IMR-90 (cell line): ENCODE measurements at regions not wholly inside any gene's neighbourhood (a gene's known extent, or its start where the extent isn't known, plus 50 kb on each side); places are given as distances from the start of the nearest gene placed in this dataset.

Experiments used
- ATAC-seq: fragments of 200-7000 bp; cut with Tn5 transposase; 2 replicates; pipeline ENCODE4 v1.9.1; 2020; ENCODE audit warnings: low read depth, mild to moderate bottlenecking, moderate library complexity
- BruUV-seq: library from RNA; stranded (reverse); fragments of 400-500 nt; replicated peaks from 2 replicates; lab custom pipeline; 2021; lab: Mats Ljungman, UMichigan
- CTCF ChIA-PET: fragments of 300-600 bp; formaldehyde crosslinking; extraction: SDS; loops from one replicate; lab custom pipeline; 2021; ENCODE audit warnings: antibody characterized with exemption; lab: Yijun Ruan, JAX
- POLR2A ChIA-PET: fragments of 300-600 bp; sonication (Branson Sonifier 250); formaldehyde crosslinking; loops from one replicate; lab custom pipeline; 2022; ENCODE audit warnings: antibody characterized with exemption; ENCODE audit not compliant: unreplicated experiment; lab: Charles Lee
- DNase-seq: peaks from one replicate; pipeline ENCODE4 v3.0.0; 2013
- H2AFZ ChIP-seq: replicated peaks from 2 replicates; pipeline ENCODE3; 2013; ENCODE audit warnings: low read length, mild to moderate bottlenecking; ENCODE audit not compliant: poor library complexity
- H2AK5ac ChIP-seq: 2 replicates; pipeline ENCODE4 v1.6.1; 2013; ENCODE audit warnings: low read depth, low read length, inconsistent platforms
- H2AK9ac ChIP-seq: replicated peaks from 2 replicates; pipeline ENCODE3; 2013; ENCODE audit warnings: mild to moderate bottlenecking, low read depth, low read length, moderate library complexity; ENCODE audit not compliant: poor library complexity
- H2BK120ac ChIP-seq: 2 replicates; pipeline ENCODE4 v1.6.1; 2013; ENCODE audit warnings: low read depth, low read length, inconsistent platforms
- H2BK15ac ChIP-seq: 3 replicates; pipeline ENCODE4 v1.6.1; 2013; ENCODE audit warnings: low read depth, low read length, inconsistent platforms
- H2BK20ac ChIP-seq: 2 replicates; pipeline ENCODE4 v1.6.1; 2013; ENCODE audit warnings: low read depth, mild to moderate bottlenecking, inconsistent platforms, low read length, moderate library complexity
- H2BK5ac ChIP-seq: 2 replicates; pipeline ENCODE4 v1.6.1; 2013; ENCODE audit warnings: mild to moderate bottlenecking, low read depth, low read length, inconsistent platforms; ENCODE audit not compliant: poor library complexity, severe bottlenecking
- H3K14ac ChIP-seq: replicated peaks from 2 replicates; pipeline ENCODE4 v1.6.1; 2013; ENCODE audit warnings: low read depth, low read length, inconsistent platforms
- H3K18ac ChIP-seq: 2 replicates; pipeline ENCODE4 v1.6.1; 2013; ENCODE audit warnings: low read depth, low read length, control low read depth
- H3K23ac ChIP-seq: 2 replicates; pipeline ENCODE4 v1.6.1; 2013; ENCODE audit warnings: low read depth, low read length, inconsistent platforms
- H3K27ac ChIP-seq: 2 replicates; pipeline ENCODE4 v1.5.1; 2013; ENCODE audit warnings: mild to moderate bottlenecking, control low read depth, low read length; ENCODE audit not compliant: insufficient read depth
- H3K27me3 ChIP-seq: 2 replicates; pipeline ENCODE4 v1.6.1; 2013; ENCODE audit warnings: low read length; ENCODE audit not compliant: control insufficient read depth, insufficient read depth
- H3K36me3 ChIP-seq: 2 replicates; pipeline ENCODE4 v1.6.1; 2013; ENCODE audit warnings: low read length, mixed read lengths; ENCODE audit not compliant: control insufficient read depth, insufficient read depth
- H3K4ac ChIP-seq: 2 replicates; pipeline ENCODE4 v1.6.1; 2013; ENCODE audit warnings: low read depth, low read length, inconsistent platforms
- H3K4me1 ChIP-seq: 2 replicates; pipeline ENCODE4 v1.6.1; 2013; ENCODE audit warnings: low read length, mixed read lengths; ENCODE audit not compliant: control insufficient read depth, insufficient read depth
- H3K4me2 ChIP-seq: 2 replicates; pipeline ENCODE4 v1.6.1; 2013; ENCODE audit warnings: low read depth, mild to moderate bottlenecking, control low read depth, low read length, moderate library complexity
- H3K4me3 ChIP-seq: 2 replicates; pipeline ENCODE4 v1.5.1; 2013; ENCODE audit warnings: low read depth, mild to moderate bottlenecking, control low read depth, low read length, moderate library complexity; ENCODE audit not compliant: insufficient read depth
- H3K56ac ChIP-seq: 2 replicates; pipeline ENCODE4 v1.6.1; 2013; ENCODE audit warnings: low read length, inconsistent platforms; ENCODE audit not compliant: insufficient read depth; ENCODE audit errors: extremely low read depth
- H3K79me1 ChIP-seq, 2 experiments: 2 replicates each; pipeline ENCODE4 v1.6.1; 2013; ENCODE audit warnings: low read length in 2 of 2, inconsistent platforms in 1 of 2, low read depth in 1 of 2
- H3K9ac ChIP-seq: 2 replicates; pipeline ENCODE4 v1.6.1; 2013; ENCODE audit warnings: low read depth, low read length, control low read depth
- H3K9me1 ChIP-seq: 2 replicates; pipeline ENCODE4 v1.6.1; 2013; ENCODE audit warnings: low read length, inconsistent platforms; ENCODE audit not compliant: insufficient read depth
- H3K9me3 ChIP-seq: 2 replicates; pipeline ENCODE4 v1.6.1; 2013; ENCODE audit warnings: low read length; ENCODE audit not compliant: control insufficient read depth, insufficient read depth
- H4K20me1 ChIP-seq: 2 replicates; pipeline ENCODE4 v1.6.1; 2013; ENCODE audit warnings: low read length, inconsistent platforms; ENCODE audit not compliant: insufficient read depth
- H4K5ac ChIP-seq: 2 replicates; pipeline ENCODE4 v1.6.1; 2013; ENCODE audit warnings: mild to moderate bottlenecking, low read depth, low read length, control low read depth
- H4K8ac ChIP-seq, 2 experiments: 2 replicates each; pipeline ENCODE4 v1.6.1; 2013; ENCODE audit warnings: low read depth in 2 of 2, low read length in 2 of 2, control low read depth in 1 of 2, inconsistent platforms in 1 of 2
- H4K91ac ChIP-seq: 2 replicates; pipeline ENCODE4 v1.6.1; 2013; ENCODE audit warnings: low read depth, low read length, inconsistent platforms; ENCODE audit not compliant: insufficient read depth
- BHLHE40 ChIP-seq: fragments of 150-350 bp; IDR thresholded peaks from 2 replicates; pipeline ENCODE4 v1.6.1; 2016; ENCODE audit warnings: mild to moderate bottlenecking, low read depth, low read length
- CEBPB ChIP-seq: IDR thresholded peaks from 2 replicates; pipeline ENCODE4 v1.6.1; 2012; ENCODE audit warnings: low read depth, low read length, improper control_type of control experiment
- CHD1 ChIP-seq: IDR thresholded peaks from 2 replicates; pipeline ENCODE4 v1.6.1; 2012; ENCODE audit warnings: low read depth, low read length, improper control_type of control experiment
- CTCF ChIP-seq: conservative IDR thresholded peaks from 2 replicates; pipeline ENCODE4 v1.5.1; 2012; ENCODE audit warnings: mild to moderate bottlenecking, low read depth, low read length, improper control_type of control experiment
- MAFK ChIP-seq: IDR thresholded peaks from 2 replicates; pipeline ENCODE4 v1.6.1; 2012; ENCODE audit warnings: low read depth, low read length, improper control_type of control experiment
- MXI1 ChIP-seq: IDR thresholded peaks from 2 replicates; pipeline ENCODE4 v1.6.1; 2012; ENCODE audit warnings: low read depth, mild to moderate bottlenecking, low read length, moderate library complexity, borderline replicate concordance
- RAD21 ChIP-seq: IDR thresholded peaks from 2 replicates; pipeline ENCODE4 v1.6.1; 2012; ENCODE audit warnings: low read length, improper control_type of control experiment
- RCOR1 ChIP-seq: IDR thresholded peaks from 2 replicates; pipeline ENCODE4 v1.6.1; 2012; ENCODE audit warnings: mild to moderate bottlenecking, low read length, improper control_type of control experiment; ENCODE audit not compliant: insufficient replicate concordance
- SMC3 ChIP-seq: fragments of 150-350 bp; IDR thresholded peaks from 2 replicates; pipeline ENCODE4 v1.6.1; 2016; ENCODE audit warnings: low read depth, mild to moderate bottlenecking, antibody characterized with exemption, low read length, moderate library complexity
- USF2 ChIP-seq: fragments of 150-350 bp; IDR thresholded peaks from 2 replicates; pipeline ENCODE4 v1.6.1; 2017; ENCODE audit warnings: mild to moderate bottlenecking, antibody characterized with exemption, low read length, low read depth
- WGBS, 2 experiments: methylation state at CpG; one replicate each; pipeline versions ENCODE4 v1.1.5 to v1.1.7; 2013; ENCODE audit warnings: missing lambda C conversion rate in 2 of 2; ENCODE audit not compliant: insufficient read length in 1 of 2; ENCODE audit errors: extremely low coverage in 2 of 2; 5-methylcytosine and 5-hydroxymethylcytosine counted together
- dilution Hi-C: fragments of 300-500 bp; cut with HindIII; formaldehyde crosslinking; loops from one replicate; pipeline ENCODE4 v1.14.3; 2018; ENCODE audit warnings: low sequenced_read_pairs; ENCODE audit not compliant: unreplicated experiment
- in situ Hi-C: fragments of 300-500 bp; cut with MboI; formaldehyde crosslinking; loops from 3 replicates; pipeline ENCODE4 v1.14.3; 2019; ENCODE audit warnings: low sequenced_read_pairs, inconsistent platforms, mixed read lengths
- intact Hi-C: fragments of 100-400 bp; cut with micrococcal nuclease; formaldehyde crosslinking; loops from 2 replicates; pipeline ENCODE4 v1.10.0; 2022

- H3K79me1 ChIP-seq: no peaks in the 10 kb centered on the region
- no peak overlapping the region for H3K4ac ChIP-seq
- peaks cover 4% of the 10 kb centered on the region; the same call in 1 of the 2 replicates for H3K27me3 ChIP-seq
- H4K5ac ChIP-seq: peak overlapping the region; percentile 78; the same call in 1 of the 2 replicates
- H2BK15ac ChIP-seq: no peak overlapping the region
- H3K14ac ChIP-seq: no peak overlapping the region
- peak overlapping the region; percentile 84 for H2BK5ac ChIP-seq
- H2AK5ac ChIP-seq: no peak overlapping the region
- no peaks in the 10 kb centered on the region; the same call in 1 of the 2 replicates for H3K4me1 ChIP-seq
- H3K36me3 ChIP-seq: no peaks in the 10 kb centered on the region
- ChIA-PET CTCF (no interaction called here), POLR2A (no interaction called here)
- no peak overlapping the region for H3K4me2 ChIP-seq
- in situ Hi-C loops: no loop called here
- H3K18ac ChIP-seq: peak overlapping the region; percentile 80; the same call in 1 of the 2 replicates
- H3K27ac ChIP-seq: no peak overlapping the region
- no peak overlapping the region for H3K4me3 ChIP-seq
- intact Hi-C loops: no loop called here
- no peak overlapping the region for H3K56ac ChIP-seq
- H2AFZ ChIP-seq: no peak overlapping the region
- H2AK9ac ChIP-seq: no peak overlapping the region
- no peaks in the 10 kb centered on the region for H3K9me1 ChIP-seq
- no peak overlapping the region for H3K23ac ChIP-seq
- no peak for TF ChIP-seq MXI1
- TF ChIP-seq BHLHE40: no peak
- no peak for TF ChIP-seq RAD21
- TF ChIP-seq CTCF: no peak
- no peak for TF ChIP-seq MAFK
- no peak for TF ChIP-seq RCOR1
- TF ChIP-seq CHD1: no peak
- TF ChIP-seq SMC3: no peak
- TF ChIP-seq USF2: no peak
- TF ChIP-seq CEBPB: no peak
- no TSS peak for BruUV-seq
- no peak overlapping the region for H2BK20ac ChIP-seq
- dilution Hi-C loops: no loop called here
- H4K91ac ChIP-seq: peak overlapping the region; percentile 6; the same call in 1 of the 2 replicates
- no peak overlapping the region for H2BK120ac ChIP-seq
- ATAC-seq: no peak
- WGBS, 2 experiments: no CpG with 5 or more reads among the region's 1 CpG
- peak overlapping the region; percentile 40; the same call in 1 of the 2 replicates for H3K9ac ChIP-seq
- H4K8ac ChIP-seq: peak overlapping the region in 1 of 2 experiments; percentile 59; a peak in 2 of 4 replicates
- no peaks in the 10 kb centered on the region for H3K9me3 ChIP-seq
- no peaks in the 10 kb centered on the region for H4K20me1 ChIP-seq
- no peak for DNase-seq
These were observed 85.0 kb upstream of the EGLN3 start for GRCh38 chr14:34035934-34036250.
